ENCODE measurements at regions not wholly inside any gene's neighbourhood (a gene's known extent, or its start where the extent isn't known, plus 50 kb on each side); places are given as distances from the start of the nearest gene placed in this dataset.

DNA sequence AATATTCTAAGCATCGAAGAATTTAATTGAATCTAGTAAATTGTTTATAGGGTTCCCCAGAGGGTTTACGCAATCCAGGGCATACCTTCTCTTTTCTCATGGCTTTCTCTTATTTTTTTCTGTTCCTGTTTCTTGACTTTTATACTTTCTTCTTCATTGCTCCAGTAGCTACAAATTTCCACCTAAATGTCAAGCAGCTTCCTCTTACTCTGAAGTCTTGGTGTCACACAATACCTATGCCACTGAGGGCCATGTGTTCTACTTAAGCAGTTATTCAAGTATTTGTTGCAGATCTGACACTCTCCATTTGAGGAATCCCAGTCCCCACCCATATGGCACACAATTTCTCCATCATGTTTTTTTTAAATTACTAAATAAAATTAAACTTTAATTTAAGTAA lies 343.1 kb upstream of the MBL2 start:
- no peak for TF ChIP-seq EZH2 (IDR thresholded peaks at IDR 0.05; ENCODE audit: borderline replicate concordance, insufficient read depth, low read depth, low read length, poor library complexity, severe bottlenecking)
- TF ChIP-seq, protein P1, sequence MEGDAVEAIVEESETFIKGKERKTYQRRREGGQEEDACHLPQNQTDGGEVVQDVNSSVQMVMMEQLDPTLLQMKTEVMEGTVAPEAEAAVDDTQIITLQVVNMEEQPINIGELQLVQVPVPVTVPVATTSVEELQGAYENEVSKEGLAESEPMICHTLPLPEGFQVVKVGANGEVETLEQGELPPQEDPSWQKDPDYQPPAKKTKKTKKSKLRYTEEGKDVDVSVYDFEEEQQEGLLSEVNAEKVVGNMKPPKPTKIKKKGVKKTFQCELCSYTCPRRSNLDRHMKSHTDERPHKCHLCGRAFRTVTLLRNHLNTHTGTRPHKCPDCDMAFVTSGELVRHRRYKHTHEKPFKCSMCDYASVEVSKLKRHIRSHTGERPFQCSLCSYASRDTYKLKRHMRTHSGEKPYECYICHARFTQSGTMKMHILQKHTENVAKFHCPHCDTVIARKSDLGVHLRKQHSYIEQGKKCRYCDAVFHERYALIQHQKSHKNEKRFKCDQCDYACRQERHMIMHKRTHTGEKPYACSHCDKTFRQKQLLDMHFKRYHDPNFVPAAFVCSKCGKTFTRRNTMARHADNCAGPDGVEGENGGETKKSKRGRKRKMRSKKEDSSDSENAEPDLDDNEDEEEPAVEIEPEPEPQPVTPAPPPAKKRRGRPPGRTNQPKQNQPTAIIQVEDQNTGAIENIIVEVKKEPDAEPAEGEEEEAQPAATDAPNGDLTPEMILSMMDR (IDR thresholded peaks at IDR 0.05) = no peak

Data from B cell (primary cell).